Liver (tissue), 8 donors: ENCODE measurements at regions not wholly inside any gene's neighbourhood (a gene's known extent, or its start where the extent isn't known, plus 50 kb on each side); places are given as distances from the start of the nearest gene placed in this dataset.

Source experiments
- DNase-seq: peaks from one replicate; pipeline ENCODE4 v3.0.0-alpha.2; 2017; ENCODE audit warnings: low spot score
- H3K27ac ChIP-seq, 2 donors: one replicate each; pipeline ENCODE4 v1.7.0; 2013; ENCODE audit warnings: inconsistent platforms in 2 of 2, low read length in 2 of 2, control low read depth in 1 of 2, low read depth in 1 of 2, mild to moderate bottlenecking in 1 of 2
- H3K27me3 ChIP-seq, 4 donors: one replicate each; pipeline versions ENCODE4 v1.6.1 to v1.7.0; 2013; ENCODE audit warnings: low read length in 3 of 4, inconsistent platforms in 1 of 4, mild to moderate bottlenecking in 1 of 4, moderate library complexity in 1 of 4; ENCODE audit not compliant: control insufficient read depth in 4 of 4, insufficient read depth in 4 of 4
- H3K36me3 ChIP-seq, 4 donors: one replicate each; pipeline versions ENCODE4 v1.6.1 to v1.7.0; 2013; ENCODE audit warnings: low read length in 3 of 4, mild to moderate bottlenecking in 3 of 4, low read depth in 1 of 4, moderate library complexity in 1 of 4; ENCODE audit not compliant: control insufficient read depth in 4 of 4, insufficient read depth in 3 of 4
- H3K4me1 ChIP-seq, 4 donors: one replicate each; pipeline versions ENCODE4 v1.6.1 to v1.7.0; 2013; ENCODE audit warnings: low read length in 3 of 4, mild to moderate bottlenecking in 3 of 4, moderate library complexity in 1 of 4; ENCODE audit not compliant: control insufficient read depth in 4 of 4, insufficient read depth in 4 of 4
- H3K4me3 ChIP-seq, 3 donors: one replicate each; pipeline versions ENCODE4 v1.6.1 to v1.7.0; 2013; ENCODE audit warnings: low read length in 3 of 3, control low read depth in 1 of 3, low read depth in 1 of 3, mild to moderate bottlenecking in 1 of 3
- H3K9ac ChIP-seq, 2 donors: one replicate each; pipeline ENCODE4 v1.7.0; 2013; ENCODE audit warnings: low read length in 2 of 2, mild to moderate bottlenecking in 2 of 2, moderate library complexity in 2 of 2, control low read depth in 1 of 2, low read depth in 1 of 2
- H3K9me3 ChIP-seq, 4 donors: one replicate each; pipeline versions ENCODE4 v1.6.1 to v1.7.0; 2013; ENCODE audit warnings: low read length in 3 of 4; ENCODE audit not compliant: control insufficient read depth in 4 of 4
- EGR1 ChIP-seq, 2 donors: IDR thresholded peaks; 2 replicates each; pipeline ENCODE4 v1.6.1; 2016 to 2018; ENCODE audit warnings: antibody characterized with exemption in 2 of 2, low read depth in 2 of 2
- FOXA1 ChIP-seq: IDR thresholded peaks from 2 replicates; pipeline ENCODE4 v1.6.1; 2016; ENCODE audit warnings: antibody characterized with exemption
- FOXA2 ChIP-seq: IDR thresholded peaks from 2 replicates; pipeline ENCODE4 v1.6.1; 2016; ENCODE audit warnings: antibody characterized with exemption
- GABPA ChIP-seq, 2 donors: IDR thresholded peaks in 1 of 2; conservative IDR thresholded peaks in 1 of 2; 2 replicates each; pipeline ENCODE4 v1.6.1; 2016; ENCODE audit warnings: antibody characterized with exemption in 2 of 2, mild to moderate bottlenecking in 1 of 2, moderate library complexity in 1 of 2
- HNF4G ChIP-seq: IDR thresholded peaks from 2 replicates; pipeline ENCODE4 v1.6.1; 2016; ENCODE audit warnings: antibody characterized with exemption
- JUND ChIP-seq, 2 donors: IDR thresholded peaks; 2 replicates each; pipeline ENCODE4 v1.6.1; 2016; ENCODE audit warnings: antibody characterized with exemption in 2 of 2
- NR2F2 ChIP-seq: IDR thresholded peaks from 2 replicates; pipeline ENCODE4 v1.6.1; 2016; ENCODE audit warnings: antibody characterized with exemption
- RAD21 ChIP-seq, 2 donors: IDR thresholded peaks; 2 replicates each; pipeline ENCODE4 v1.6.1; 2016; ENCODE audit warnings: antibody characterized with exemption in 2 of 2, mild to moderate bottlenecking in 2 of 2
- REST ChIP-seq: IDR thresholded peaks from 2 replicates; pipeline ENCODE4 v1.6.1; 2016; ENCODE audit warnings: antibody characterized with exemption, mild to moderate bottlenecking
- RXRA ChIP-seq, 2 donors: IDR thresholded peaks; 2 replicates each; pipeline ENCODE4 v1.6.1; 2017 to 2018; ENCODE audit warnings: antibody characterized with exemption in 2 of 2, mild to moderate bottlenecking in 1 of 2
- SP1 ChIP-seq: IDR thresholded peaks from 2 replicates; pipeline ENCODE4 v1.6.1; 2018; ENCODE audit warnings: antibody characterized with exemption, mild to moderate bottlenecking
- TAF1 ChIP-seq: conservative IDR thresholded peaks from 2 replicates; pipeline ENCODE4 v1.6.1; 2016; ENCODE audit warnings: antibody characterized with exemption, mild to moderate bottlenecking
- YY1 ChIP-seq: IDR thresholded peaks from 2 replicates; pipeline ENCODE4 v1.6.1; 2016; ENCODE audit warnings: antibody characterized with exemption, mild to moderate bottlenecking
- WGBS: extraction: QIAGEN DNeasy Blood & Tissue Kit; methylation state at CpG from one replicate; pipeline ENCODE4 v1.1.7; 2013; 5-methylcytosine and 5-hydroxymethylcytosine counted together
- TF ChIP-seq, protein P1 (sequence below): IDR thresholded peaks from 2 replicates; pipeline ENCODE4 v1.6.1; 2016; ENCODE audit warnings: antibody characterized with exemption
- TF ChIP-seq, protein P2 (sequence below): fragments of 150-350 bp; IDR thresholded peaks from 2 replicates; pipeline ENCODE4 v1.5.1; 2017; ENCODE audit warnings: improper control_type of control experiment, low read depth, low read length; ENCODE audit not compliant: missing input control
- donor health status: healthy.
- donor health status: healthy.
- donor health status: healthy.
- donor health status: healthy.
- donor health status: healthy.

DNA sequence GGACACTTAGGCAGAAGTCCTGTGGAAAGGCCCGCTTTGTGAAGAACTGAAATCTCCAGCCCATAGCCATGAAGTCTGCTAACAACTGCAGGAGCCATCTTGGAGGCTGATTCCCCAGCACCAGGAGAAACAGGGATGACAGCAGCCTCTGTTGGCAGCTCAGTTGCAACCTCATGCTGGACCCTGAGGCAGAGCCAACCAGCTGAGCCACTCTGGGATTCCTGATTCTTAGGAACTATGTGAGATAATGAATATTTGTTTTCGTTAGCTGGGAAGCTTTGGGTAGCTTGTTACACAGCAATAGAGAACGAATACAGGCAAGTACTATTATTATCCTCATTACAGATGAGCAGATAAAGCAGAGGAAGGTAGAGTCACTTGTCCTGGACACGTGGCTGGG is 210.5 kb upstream of the ANKH start:
- no peak overlapping the region for H3K9ac ChIP-seq
- peaks cover 4 to 6% (median 4%) of the 10 kb centered on the region in 4 donors for H3K9me3 ChIP-seq
- TF ChIP-seq, protein P1, sequence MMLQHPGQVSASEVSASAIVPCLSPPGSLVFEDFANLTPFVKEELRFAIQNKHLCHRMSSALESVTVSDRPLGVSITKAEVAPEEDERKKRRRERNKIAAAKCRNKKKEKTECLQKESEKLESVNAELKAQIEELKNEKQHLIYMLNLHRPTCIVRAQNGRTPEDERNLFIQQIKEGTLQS, result no peak
- no peak for TF ChIP-seq HNF4G
- TF ChIP-seq EGR1 (IDR thresholded peaks at IDR 0.05; ENCODE audit: low read depth in 2 of 2), result no peak
- TF ChIP-seq GABPA (IDR thresholded peaks at IDR 0.05 in 1 of 2, conservative IDR thresholded peaks at IDR 0.05 in 1 of 2), result no peak
- no peak for TF ChIP-seq RXRA (IDR thresholded peaks at IDR 0.05)
- TF ChIP-seq FOXA1, result no peak
- TF ChIP-seq, protein P2, sequence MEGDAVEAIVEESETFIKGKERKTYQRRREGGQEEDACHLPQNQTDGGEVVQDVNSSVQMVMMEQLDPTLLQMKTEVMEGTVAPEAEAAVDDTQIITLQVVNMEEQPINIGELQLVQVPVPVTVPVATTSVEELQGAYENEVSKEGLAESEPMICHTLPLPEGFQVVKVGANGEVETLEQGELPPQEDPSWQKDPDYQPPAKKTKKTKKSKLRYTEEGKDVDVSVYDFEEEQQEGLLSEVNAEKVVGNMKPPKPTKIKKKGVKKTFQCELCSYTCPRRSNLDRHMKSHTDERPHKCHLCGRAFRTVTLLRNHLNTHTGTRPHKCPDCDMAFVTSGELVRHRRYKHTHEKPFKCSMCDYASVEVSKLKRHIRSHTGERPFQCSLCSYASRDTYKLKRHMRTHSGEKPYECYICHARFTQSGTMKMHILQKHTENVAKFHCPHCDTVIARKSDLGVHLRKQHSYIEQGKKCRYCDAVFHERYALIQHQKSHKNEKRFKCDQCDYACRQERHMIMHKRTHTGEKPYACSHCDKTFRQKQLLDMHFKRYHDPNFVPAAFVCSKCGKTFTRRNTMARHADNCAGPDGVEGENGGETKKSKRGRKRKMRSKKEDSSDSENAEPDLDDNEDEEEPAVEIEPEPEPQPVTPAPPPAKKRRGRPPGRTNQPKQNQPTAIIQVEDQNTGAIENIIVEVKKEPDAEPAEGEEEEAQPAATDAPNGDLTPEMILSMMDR, result no peak
- H3K27ac ChIP-seq, result no peak overlapping the region
- no peak overlapping the region for H3K4me3 ChIP-seq
- no peaks in the 10 kb centered on the region for H3K36me3 ChIP-seq
- no peaks in the 10 kb centered on the region for H3K27me3 ChIP-seq
- WGBS, result 64% methylated on average over 4 of the region's 4 CpGs
- no peaks in the 10 kb centered on the region for H3K4me1 ChIP-seq
- no peak for DNase-seq

- H3K27ac ChIP-seq, result no peak overlapping the region
- no peaks in the 10 kb centered on the region for H3K36me3 ChIP-seq
- H3K4me3 ChIP-seq, result no peak overlapping the region
- no peak for DNase-seq
- 41% methylated on average over 1 of the region's 1 CpG for WGBS
- no peak for TF ChIP-seq TAF1
- no peak for TF ChIP-seq EGR1 (IDR thresholded peaks at IDR 0.05; ENCODE audit: low read depth in 2 of 2)
- TF ChIP-seq FOXA1, result no peak
- TF ChIP-seq FOXA2, result no peak
- no peak for TF ChIP-seq RAD21 (IDR thresholded peaks at IDR 0.05)
- no peak for TF ChIP-seq YY1
- TF ChIP-seq, protein P2, result no peak
- TF ChIP-seq JUND (IDR thresholded peaks at IDR 0.05), result no peak
- no peaks in the 10 kb centered on the region for H3K4me1 ChIP-seq
- H3K9ac ChIP-seq, result no peak overlapping the region
- no peaks in the 10 kb centered on the region for H3K27me3 ChIP-seq
- H3K9me3 ChIP-seq, result peaks cover 4 to 6% (median 4%) of the 10 kb centered on the region in 4 donors
Observed at GRCh38 chr5:15080219-15080618, 208.6 kb upstream of the ANKH start.

DNA sequence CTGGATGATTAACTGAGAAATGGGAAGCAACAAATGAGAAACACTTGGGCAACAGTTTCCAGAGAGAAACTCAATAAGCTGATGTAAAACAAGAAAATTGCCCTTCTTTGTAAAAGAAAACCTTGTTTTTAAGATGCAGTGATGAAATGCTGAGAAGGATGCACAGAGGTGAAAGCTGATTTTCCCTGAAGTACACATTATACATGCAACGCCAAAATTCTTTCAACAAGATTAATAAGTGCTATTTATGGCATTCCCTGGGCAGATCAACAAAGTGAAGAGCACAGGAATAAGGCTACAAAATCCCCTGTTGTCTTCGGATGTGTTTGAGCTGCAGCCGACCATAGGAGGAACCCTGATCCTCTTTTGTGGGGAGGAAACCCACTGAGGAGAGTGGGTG is 208.0 kb upstream of the ANKH start:
- DNase-seq, result no peak
- 82% methylated on average over 3 of the region's 3 CpGs for WGBS
- no peak overlapping the region for H3K27ac ChIP-seq
- no peak overlapping the region for H3K9ac ChIP-seq
- no peaks in the 10 kb centered on the region for H3K36me3 ChIP-seq
- no peak overlapping the region for H3K4me3 ChIP-seq
- H3K9me3 ChIP-seq, result peaks cover 4 to 6% (median 4%) of the 10 kb centered on the region in 4 donors
- no peak for TF ChIP-seq GABPA (IDR thresholded peaks at IDR 0.05 in 1 of 2, conservative IDR thresholded peaks at IDR 0.05 in 1 of 2)
- TF ChIP-seq FOXA1, result no peak
- no peak for TF ChIP-seq RXRA (IDR thresholded peaks at IDR 0.05)
- TF ChIP-seq NR2F2, result no peak
- TF ChIP-seq RAD21 (IDR thresholded peaks at IDR 0.05), result no peak
- TF ChIP-seq, protein P2, result no peak
- no peak for TF ChIP-seq HNF4G
- TF ChIP-seq SP1, result no peak
- no peak for TF ChIP-seq REST
- TF ChIP-seq, protein P1, result no peak
- no peak for TF ChIP-seq FOXA2
- TF ChIP-seq YY1, result no peak
- H3K4me1 ChIP-seq, result no peaks in the 10 kb centered on the region
- no peaks in the 10 kb centered on the region for H3K27me3 ChIP-seq
